ENCODE measurements at regions not wholly inside any gene's neighbourhood (a gene's known extent, or its start where the extent isn't known, plus 50 kb on each side); places are given as distances from the start of the nearest gene placed in this dataset.

DNA sequence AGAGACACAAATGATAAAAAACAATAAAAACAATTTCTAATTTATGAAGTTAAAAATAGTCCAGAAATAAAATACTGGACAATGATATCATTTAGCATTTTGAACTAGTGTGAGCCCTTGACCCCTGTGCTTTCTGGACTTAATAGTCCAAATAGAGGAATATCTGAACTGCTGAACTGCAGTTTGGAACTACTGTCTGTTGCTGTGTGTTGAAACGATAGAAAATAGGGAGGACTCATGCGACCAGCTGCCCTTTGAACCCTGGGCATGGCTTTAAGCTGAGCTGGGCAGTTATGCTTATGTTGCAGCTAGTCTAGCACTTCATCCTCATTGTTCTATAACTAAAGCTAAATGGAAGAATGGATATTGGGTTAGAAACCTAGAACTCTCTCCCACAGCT, 99.5 kb downstream of the FMR1NB start:
- Histone ChIP-seq H3K27me3 (ENCODE audit: control insufficient read depth in 1 of 2, insufficient read depth in 2 of 2, low read length in 2 of 2) (no peaks in the 10 kb centered on the region), H3K9me3 (ENCODE audit: control insufficient read depth in 1 of 2, insufficient read depth in 1 of 2, low read length in 2 of 2) (no peaks in the 10 kb centered on the region), H3K36me3 (ENCODE audit: insufficient read depth, low read length) (no peaks in the 10 kb centered on the region), H3K4me1 (ENCODE audit: insufficient read depth, low read length) (no peaks in the 10 kb centered on the region), H3K4me3 (ENCODE audit: low read length) (no peak overlapping the region), H3K27ac (ENCODE audit: low read depth in 1 of 2, low read length in 2 of 2) (no peak overlapping the region)
- Mint-ChIP-seq H3K36me3 (ENCODE audit: low read depth) (no peaks in the 10 kb centered on the region), H3K4me3 (no peak overlapping the region), H3K4me1 (ENCODE audit: low read depth) (no peaks in the 10 kb centered on the region), H3K27ac (no peak overlapping the region), H3K27me3 (no peaks in the 10 kb centered on the region), H3K9me3 (no peaks in the 10 kb centered on the region)
- ChIA-PET CTCF (no interaction called here), POLR2A (no interaction called here)
- intact Hi-C loops (cut with DNase I, micrococcal nuclease) = no loop called here
- no peak for ATAC-seq (ENCODE audit: poor library complexity)
- TF ChIP-seq, protein P1, sequence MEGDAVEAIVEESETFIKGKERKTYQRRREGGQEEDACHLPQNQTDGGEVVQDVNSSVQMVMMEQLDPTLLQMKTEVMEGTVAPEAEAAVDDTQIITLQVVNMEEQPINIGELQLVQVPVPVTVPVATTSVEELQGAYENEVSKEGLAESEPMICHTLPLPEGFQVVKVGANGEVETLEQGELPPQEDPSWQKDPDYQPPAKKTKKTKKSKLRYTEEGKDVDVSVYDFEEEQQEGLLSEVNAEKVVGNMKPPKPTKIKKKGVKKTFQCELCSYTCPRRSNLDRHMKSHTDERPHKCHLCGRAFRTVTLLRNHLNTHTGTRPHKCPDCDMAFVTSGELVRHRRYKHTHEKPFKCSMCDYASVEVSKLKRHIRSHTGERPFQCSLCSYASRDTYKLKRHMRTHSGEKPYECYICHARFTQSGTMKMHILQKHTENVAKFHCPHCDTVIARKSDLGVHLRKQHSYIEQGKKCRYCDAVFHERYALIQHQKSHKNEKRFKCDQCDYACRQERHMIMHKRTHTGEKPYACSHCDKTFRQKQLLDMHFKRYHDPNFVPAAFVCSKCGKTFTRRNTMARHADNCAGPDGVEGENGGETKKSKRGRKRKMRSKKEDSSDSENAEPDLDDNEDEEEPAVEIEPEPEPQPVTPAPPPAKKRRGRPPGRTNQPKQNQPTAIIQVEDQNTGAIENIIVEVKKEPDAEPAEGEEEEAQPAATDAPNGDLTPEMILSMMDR (IDR thresholded peaks at IDR 0.05) = no peak
- DNase-seq = no peak

DNA sequence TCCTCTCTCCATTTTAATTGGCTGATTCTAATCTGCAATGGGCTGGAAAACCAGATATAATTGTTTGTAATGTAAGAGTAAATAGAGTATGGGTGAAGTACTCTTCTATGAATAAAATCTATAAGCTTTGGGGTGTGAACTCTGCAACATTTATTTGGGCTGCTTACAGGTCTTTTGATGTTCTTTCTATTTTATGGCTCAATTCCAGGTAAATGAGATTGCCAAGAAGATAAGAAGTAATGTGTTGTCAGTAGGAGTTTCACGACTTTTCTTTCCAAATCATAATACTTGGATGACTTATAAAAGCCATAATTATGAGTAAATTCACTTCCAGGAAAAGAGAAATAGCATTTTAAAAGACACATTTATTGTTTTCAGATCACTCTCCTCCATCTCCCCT, 103.5 kb downstream of the FMR1NB start:
- CTCF ChIA-PET = no interaction called here
- TF ChIP-seq, protein P1 (IDR thresholded peaks at IDR 0.05) = no peak
- Histone ChIP-seq H3K36me3 (ENCODE audit: insufficient read depth, low read length) (no peaks in the 10 kb centered on the region), H3K27me3 (ENCODE audit: control insufficient read depth in 1 of 2, insufficient read depth in 2 of 2, low read length in 2 of 2) (no peaks in the 10 kb centered on the region), H3K4me1 (ENCODE audit: insufficient read depth, low read length) (no peaks in the 10 kb centered on the region), H3K9me3 (ENCODE audit: control insufficient read depth in 1 of 2, insufficient read depth in 1 of 2, low read length in 2 of 2) (no peaks in the 10 kb centered on the region), H3K27ac (ENCODE audit: low read depth in 1 of 2, low read length in 2 of 2) (no peak overlapping the region), H3K4me3 (ENCODE audit: low read length) (no peak overlapping the region)
- Mint-ChIP-seq H3K9me3 (no peaks in the 10 kb centered on the region), H3K27me3 (no peaks in the 10 kb centered on the region), H3K27ac (no peak overlapping the region), H3K4me1 (ENCODE audit: low read depth) (no peaks in the 10 kb centered on the region), H3K36me3 (ENCODE audit: low read depth) (no peaks in the 10 kb centered on the region), H3K4me3 (no peak overlapping the region)
- ATAC-seq (ENCODE audit: poor library complexity) (no peak), DNase-seq (no peak)
- POLR2A ChIA-PET = no interaction called here
- intact Hi-C loops (cut with DNase I, micrococcal nuclease) = no loop called here

DNA sequence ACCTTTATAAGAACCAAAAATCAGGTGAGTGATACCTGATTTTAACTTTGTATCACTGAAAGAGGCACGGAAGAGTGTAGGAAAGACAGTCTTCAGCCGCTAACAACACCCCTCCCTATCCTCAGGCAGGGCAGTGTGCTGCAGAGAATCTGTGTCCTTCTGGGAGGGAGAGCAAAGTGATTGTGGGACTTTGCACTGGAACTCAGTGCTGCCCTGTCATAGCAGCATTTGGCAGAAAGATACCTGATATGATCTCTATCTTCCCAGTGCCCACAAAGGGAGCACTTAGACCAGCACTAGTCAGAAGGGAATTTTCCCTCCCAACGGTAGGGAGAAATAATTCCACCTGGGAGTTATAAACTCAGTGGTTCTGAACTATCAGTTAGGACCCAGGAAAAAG, 139.0 kb downstream of the FMR1NB start:
- H3K36me3 Mint-ChIP-seq (ENCODE audit: low read depth) = no peaks in the 10 kb centered on the region

More for the DNA sequence above, 139.0 kb downstream of the FMR1NB start:
- DNase-seq (no peak), ATAC-seq (ENCODE audit: poor library complexity) (no peak)
- Histone ChIP-seq H3K36me3 (ENCODE audit: insufficient read depth, low read length) (no peaks in the 10 kb centered on the region), H3K27me3 (ENCODE audit: control insufficient read depth in 1 of 2, insufficient read depth in 2 of 2, low read length in 2 of 2) (no peaks in the 10 kb centered on the region), H3K27ac (ENCODE audit: low read depth in 1 of 2, low read length in 2 of 2) (no peak overlapping the region), H3K9me3 (ENCODE audit: control insufficient read depth in 1 of 2, insufficient read depth in 1 of 2, low read length in 2 of 2) (no peaks in the 10 kb centered on the region), H3K4me3 (ENCODE audit: low read length) (no peak overlapping the region), H3K4me1 (ENCODE audit: insufficient read depth, low read length) (no peaks in the 10 kb centered on the region)
- intact Hi-C loops (cut with DNase I, micrococcal nuclease) = no loop called here
- TF ChIP-seq, protein P1 (IDR thresholded peaks at IDR 0.05) = no peak
- no peaks in the 10 kb centered on the region for H3K9me3 Mint-ChIP-seq
- H3K27me3 Mint-ChIP-seq = no peaks in the 10 kb centered on the region
- no peak overlapping the region for H3K4me3 Mint-ChIP-seq
- no peak overlapping the region for H3K27ac Mint-ChIP-seq
- ChIA-PET POLR2A (no interaction called here), CTCF (no interaction called here)
- H3K4me1 Mint-ChIP-seq (ENCODE audit: low read depth) = no peaks in the 10 kb centered on the region
